OCI-LY1 (cell line): ENCODE measurements at regions not wholly inside any gene's neighbourhood (a gene's known extent, or its start where the extent isn't known, plus 50 kb on each side); places are given as distances from the start of the nearest gene placed in this dataset.

ENCODE experiments used
- H2AFZ ChIP-seq: fragments of 200-600 bp; sonication (generic), shearing (Covaris generic); 2 replicates; pipeline ENCODE4 v1.6.0; 2014; ENCODE audit warnings: antibody characterized with exemption, mild to moderate bottlenecking, low read length
- H3F3A ChIP-seq: fragments of 200-600 bp; sonication (generic), shearing (Covaris generic); 2 replicates; pipeline ENCODE4 v1.6.0; 2014; ENCODE audit warnings: mild to moderate bottlenecking, antibody characterized with exemption, low read length, moderate library complexity; ENCODE audit not compliant: insufficient read depth
- H3K27ac ChIP-seq: fragments of 200-600 bp; sonication (generic); 2 replicates; pipeline ENCODE4 v1.5.1; 2014; ENCODE audit warnings: low read length, mixed run types, mild to moderate bottlenecking, low read depth; ENCODE audit not compliant: poor library complexity, severe bottlenecking
- H3K27me3 ChIP-seq: fragments of 200-600 bp; sonication (generic); 2 replicates; pipeline ENCODE4 v1.6.0; 2014; ENCODE audit warnings: antibody characterized with exemption, mild to moderate bottlenecking, low read length, moderate library complexity; ENCODE audit not compliant: insufficient read depth
- H3K36me3 ChIP-seq: fragments of 200-600 bp; sonication (generic); 2 replicates; pipeline ENCODE4 v1.6.1; 2014; ENCODE audit warnings: mild to moderate bottlenecking, antibody characterized with exemption, low read length, moderate library complexity, mixed read lengths; ENCODE audit not compliant: insufficient read depth
- H3K4me1 ChIP-seq: fragments of 200-600 bp; sonication (generic); 2 replicates; pipeline ENCODE4 v1.5.1; 2014; ENCODE audit warnings: mild to moderate bottlenecking, low read length, moderate library complexity; ENCODE audit not compliant: insufficient read depth, severe bottlenecking
- H3K4me2 ChIP-seq: fragments of 200-600 bp; sonication (generic), shearing (Covaris generic); 2 replicates; pipeline ENCODE4 v1.6.1; 2014; ENCODE audit warnings: low read length
- H3K4me3 ChIP-seq: fragments of 200-600 bp; sonication (generic); 2 replicates; pipeline ENCODE4 v1.5.1; 2014; ENCODE audit warnings: low read length, low read depth, mild to moderate bottlenecking, mixed read lengths; ENCODE audit not compliant: poor library complexity, severe bottlenecking
- H3K79me2 ChIP-seq: fragments of 200-600 bp; shearing (Covaris generic); 2 replicates; pipeline ENCODE4 v1.6.1; 2016; ENCODE audit warnings: mixed run types, low read length, mixed read lengths; ENCODE audit not compliant: insufficient read depth
- H3K9ac ChIP-seq: fragments of 200-600 bp; sonication (generic), shearing (Covaris generic); 2 replicates; pipeline ENCODE4 v1.6.1; 2014; ENCODE audit warnings: mild to moderate bottlenecking, low read length, mixed read lengths
- H3K9me2 ChIP-seq: fragments of 200-600 bp; sonication (generic), shearing (Covaris generic); 2 replicates; pipeline ENCODE4 v1.6.1; 2014; ENCODE audit warnings: low read depth, mild to moderate bottlenecking, low read length, mixed read lengths
- H3K9me3 ChIP-seq: fragments of 200-600 bp; shearing (Covaris generic); 2 replicates; pipeline ENCODE4 v1.6.1; 2014; ENCODE audit warnings: low read length, mixed read lengths
- H4K20me1 ChIP-seq: fragments of 200-600 bp; sonication (generic), shearing (Covaris generic); 2 replicates; pipeline ENCODE4 v1.6.0; 2016; ENCODE audit warnings: mild to moderate bottlenecking, low read length; ENCODE audit not compliant: insufficient read depth
- EZH2 ChIP-seq: fragments of 200-600 bp; sonication (generic), shearing (Covaris generic); IDR thresholded peaks from 2 replicates; pipeline ENCODE4 v1.8.0; 2017; ENCODE audit warnings: borderline replicate concordance, mixed run types, mild to moderate bottlenecking, antibody characterized with exemption, low read length, moderate library complexity, mixed read lengths
- TF ChIP-seq, protein P1 (sequence below): fragments of 200-600 bp; sonication (generic), shearing (Covaris generic); IDR thresholded peaks from 2 replicates; pipeline ENCODE4 v1.5.1; 2017; ENCODE audit warnings: mild to moderate bottlenecking, antibody characterized with exemption, low read length, moderate library complexity, mixed read lengths

DNA sequence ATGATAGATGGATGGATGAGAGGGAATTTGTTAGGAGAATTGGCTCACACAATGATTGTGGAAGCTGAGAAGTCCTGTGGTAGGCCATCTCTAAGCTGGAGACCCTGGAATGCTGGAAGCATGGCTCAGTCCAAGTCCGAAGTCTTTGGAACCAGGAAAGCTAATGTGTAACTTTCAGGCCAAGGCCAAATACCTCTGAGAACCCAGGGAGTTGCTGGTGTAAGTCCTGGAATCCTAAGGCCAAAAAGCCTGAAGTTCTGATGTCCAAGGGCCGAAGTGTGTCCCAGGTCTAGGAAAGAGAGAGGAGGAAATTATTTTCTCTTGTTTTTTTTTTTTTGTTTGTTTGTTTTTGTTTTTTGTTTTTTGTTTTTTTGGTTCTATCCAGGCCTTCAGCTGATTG is 492.2 kb upstream of the GCFC2 start:
- Histone ChIP-seq H3K9ac (no peak overlapping the region), H3K4me2 (no peak overlapping the region), H3K27me3 (no peaks in the 10 kb centered on the region), H3K27ac (no peak overlapping the region), H3K4me3 (no peak overlapping the region), H3K9me2 (no peaks in the 10 kb centered on the region), H3F3A (no peaks in the 10 kb centered on the region), H3K9me3 (no peaks in the 10 kb centered on the region), H2AFZ (no peak overlapping the region), H3K79me2 (no peaks in the 10 kb centered on the region), H4K20me1 (no peaks in the 10 kb centered on the region), H3K36me3 (no peaks in the 10 kb centered on the region), H3K4me1 (peaks cover 7% of the 10 kb centered on the region)
- TF ChIP-seq, protein P1, sequence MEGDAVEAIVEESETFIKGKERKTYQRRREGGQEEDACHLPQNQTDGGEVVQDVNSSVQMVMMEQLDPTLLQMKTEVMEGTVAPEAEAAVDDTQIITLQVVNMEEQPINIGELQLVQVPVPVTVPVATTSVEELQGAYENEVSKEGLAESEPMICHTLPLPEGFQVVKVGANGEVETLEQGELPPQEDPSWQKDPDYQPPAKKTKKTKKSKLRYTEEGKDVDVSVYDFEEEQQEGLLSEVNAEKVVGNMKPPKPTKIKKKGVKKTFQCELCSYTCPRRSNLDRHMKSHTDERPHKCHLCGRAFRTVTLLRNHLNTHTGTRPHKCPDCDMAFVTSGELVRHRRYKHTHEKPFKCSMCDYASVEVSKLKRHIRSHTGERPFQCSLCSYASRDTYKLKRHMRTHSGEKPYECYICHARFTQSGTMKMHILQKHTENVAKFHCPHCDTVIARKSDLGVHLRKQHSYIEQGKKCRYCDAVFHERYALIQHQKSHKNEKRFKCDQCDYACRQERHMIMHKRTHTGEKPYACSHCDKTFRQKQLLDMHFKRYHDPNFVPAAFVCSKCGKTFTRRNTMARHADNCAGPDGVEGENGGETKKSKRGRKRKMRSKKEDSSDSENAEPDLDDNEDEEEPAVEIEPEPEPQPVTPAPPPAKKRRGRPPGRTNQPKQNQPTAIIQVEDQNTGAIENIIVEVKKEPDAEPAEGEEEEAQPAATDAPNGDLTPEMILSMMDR: no peak
- no peak for TF ChIP-seq EZH2

DNA sequence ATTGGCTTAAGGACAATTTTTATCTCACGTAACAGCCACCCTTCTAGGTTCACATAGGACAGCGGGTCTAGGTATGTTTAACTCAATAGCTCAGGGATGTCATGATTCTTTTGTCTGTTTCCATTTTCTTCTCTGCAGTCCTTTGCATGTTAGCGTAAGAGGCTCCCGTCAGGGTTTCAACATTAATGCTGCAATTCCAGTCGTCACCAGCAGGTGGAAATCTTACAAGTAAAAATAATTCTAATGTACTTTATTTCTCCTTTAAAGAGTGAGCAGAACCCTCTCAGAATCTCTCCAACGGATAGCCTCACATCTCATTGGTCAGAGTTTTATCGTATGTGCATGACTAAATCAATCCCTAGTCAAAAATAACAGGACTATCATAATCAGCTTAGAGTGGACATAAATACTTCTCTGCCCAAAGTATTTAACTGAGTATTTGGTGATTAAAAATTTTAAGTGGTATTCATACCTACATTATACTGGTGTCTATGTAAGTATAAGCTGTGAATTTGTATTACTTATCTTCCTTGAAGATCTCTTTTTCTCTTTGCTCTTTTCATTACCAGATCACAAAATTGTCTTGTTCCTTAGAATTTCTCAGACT is 487.2 kb upstream of the GCFC2 start:
- H3K27ac ChIP-seq: no peak overlapping the region
- no peaks in the 10 kb centered on the region for H3F3A ChIP-seq
- no peaks in the 10 kb centered on the region for H4K20me1 ChIP-seq
- H3K4me1 ChIP-seq: peaks cover 7% of the 10 kb centered on the region
- H3K4me3 ChIP-seq: no peak overlapping the region
- no peak for TF ChIP-seq EZH2
- TF ChIP-seq, protein P1: peak; percentile 71
- H3K9ac ChIP-seq: no peak overlapping the region
- no peak overlapping the region for H3K4me2 ChIP-seq
- no peaks in the 10 kb centered on the region for H3K9me2 ChIP-seq
- H3K27me3 ChIP-seq: no peaks in the 10 kb centered on the region
- H2AFZ ChIP-seq: no peak overlapping the region
- no peaks in the 10 kb centered on the region for H3K79me2 ChIP-seq
- H3K36me3 ChIP-seq: no peaks in the 10 kb centered on the region
- no peaks in the 10 kb centered on the region for H3K9me3 ChIP-seq

DNA sequence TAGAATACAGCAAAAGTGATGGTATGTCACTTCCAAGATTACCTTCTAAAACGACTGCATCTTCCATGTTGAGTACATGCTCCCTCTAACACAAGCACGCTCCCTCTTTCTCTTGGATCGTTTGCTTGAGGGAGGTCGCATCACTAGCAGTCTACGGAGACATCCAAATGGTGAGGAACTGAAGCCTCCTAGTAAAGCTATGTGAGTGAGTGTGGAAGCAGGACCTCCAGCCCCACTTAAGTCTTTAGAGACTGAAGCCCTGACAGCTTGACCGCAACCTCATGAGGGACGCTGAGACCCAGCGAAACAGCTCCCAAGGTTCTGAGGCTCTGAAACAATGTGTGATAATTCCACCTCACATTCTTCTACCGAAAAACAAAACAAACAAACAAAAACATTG is 486.7 kb upstream of the GCFC2 start:
- TF ChIP-seq EZH2: no peak
- TF ChIP-seq, protein P1: no peak
- no peak overlapping the region for H3K27ac ChIP-seq
- no peaks in the 10 kb centered on the region for H3F3A ChIP-seq
- H2AFZ ChIP-seq: no peak overlapping the region
- H3K4me3 ChIP-seq: no peak overlapping the region
- H3K9ac ChIP-seq: no peak overlapping the region
- no peak overlapping the region for H3K4me2 ChIP-seq
- H3K36me3 ChIP-seq: no peaks in the 10 kb centered on the region
- H3K9me2 ChIP-seq: no peaks in the 10 kb centered on the region
- H3K27me3 ChIP-seq: no peaks in the 10 kb centered on the region
- no peaks in the 10 kb centered on the region for H3K79me2 ChIP-seq
- H3K9me3 ChIP-seq: no peaks in the 10 kb centered on the region
- no peaks in the 10 kb centered on the region for H4K20me1 ChIP-seq
- H3K4me1 ChIP-seq: peaks cover 7% of the 10 kb centered on the region
